SJCRH30 (cell line): ENCODE measurements at regions not wholly inside any gene's neighbourhood (a gene's known extent, or its start where the extent isn't known, plus 50 kb on each side); places are given as distances from the start of the nearest gene placed in this dataset.

Source experiments
- DNase-seq, 2 experiments: peaks; one replicate each; pipeline ENCODE4 v3.0.0-alpha.2; 2015 to 2020
- H3K27ac ChIP-seq: fragments of 250-450 bp; sonication (Bioruptor Pico); 2 replicates; pipeline ENCODE4 v1.5.1; 2020; ENCODE audit warnings: mild to moderate bottlenecking, moderate library complexity
- H3K27me3 ChIP-seq: fragments of 250-450 bp; sonication (Bioruptor Pico); 2 replicates; pipeline ENCODE4 v1.5.1; 2020; ENCODE audit warnings: mild to moderate bottlenecking, moderate library complexity
- H3K36me3 ChIP-seq: fragments of 250-450 bp; sonication (Bioruptor Pico); 2 replicates; pipeline ENCODE4 v1.5.1; 2020; ENCODE audit warnings: mild to moderate bottlenecking, moderate library complexity
- H3K4me1 ChIP-seq: fragments of 250-450 bp; sonication (Bioruptor Pico); 2 replicates; pipeline ENCODE4 v1.5.1; 2020; ENCODE audit warnings: mild to moderate bottlenecking, moderate library complexity
- H3K4me3 ChIP-seq: fragments of 250-450 bp; sonication (Bioruptor Pico); 2 replicates; pipeline ENCODE4 v1.5.1; 2020; ENCODE audit warnings: mild to moderate bottlenecking, moderate library complexity
- H3K9me3 ChIP-seq: fragments of 250-450 bp; sonication (Bioruptor Pico); replicated peaks from 2 replicates; pipeline ENCODE4 v1.5.1; 2020; ENCODE audit warnings: mild to moderate bottlenecking, moderate library complexity

GRCh38 chr2:188065386-188065785, 226.3 kb upstream of the GULP1 start:
- no peak for DNase-seq
- Histone ChIP-seq H3K36me3 (no peaks in the 10 kb centered on the region), H3K27me3 (no peaks in the 10 kb centered on the region), H3K4me1 (no peaks in the 10 kb centered on the region), H3K4me3 (no peak overlapping the region), H3K27ac (no peak overlapping the region), H3K9me3 (no peaks in the 10 kb centered on the region)

GRCh38 chr2:188068093-188068492, 223.6 kb upstream of the GULP1 start:
- no peaks in the 10 kb centered on the region for H3K36me3 ChIP-seq
- H3K27ac ChIP-seq, result no peak overlapping the region
- no peaks in the 10 kb centered on the region for H3K4me1 ChIP-seq
- no peak for DNase-seq
- H3K27me3 ChIP-seq, result no peaks in the 10 kb centered on the region
- no peak overlapping the region for H3K4me3 ChIP-seq
- no peaks in the 10 kb centered on the region for H3K9me3 ChIP-seq

GRCh38 chr2:188076149-188077056, 215.3 kb upstream of the GULP1 start:
- Histone ChIP-seq H3K27ac (no peak overlapping the region), H3K9me3 (peaks cover 10% of the 10 kb centered on the region), H3K4me1 (peaks cover 16% of the 10 kb centered on the region), H3K4me3 (no peak overlapping the region), H3K27me3 (no peaks in the 10 kb centered on the region), H3K36me3 (no peaks in the 10 kb centered on the region)
- DNase-seq, result peak in 1 of 2 experiments; percentile 40

- H3K9me3 ChIP-seq, result peaks cover 10% of the 10 kb centered on the region
- no peak overlapping the region for H3K4me3 ChIP-seq
- no peak for DNase-seq
- H3K36me3 ChIP-seq, result no peaks in the 10 kb centered on the region
- H3K27ac ChIP-seq, result no peak overlapping the region
- H3K27me3 ChIP-seq, result no peaks in the 10 kb centered on the region
- H3K4me1 ChIP-seq, result peaks cover 16% of the 10 kb centered on the region
These were observed 213.9 kb upstream of the GULP1 start for GRCh38 chr2:188077757-188078156.

- DNase-seq, result no peak
- peaks cover 7% of the 10 kb centered on the region for H3K9me3 ChIP-seq
- no peak overlapping the region for H3K27ac ChIP-seq
- no peak overlapping the region for H3K4me3 ChIP-seq
- H3K4me1 ChIP-seq, result peaks cover 16% of the 10 kb centered on the region
- no peaks in the 10 kb centered on the region for H3K27me3 ChIP-seq
- H3K36me3 ChIP-seq, result no peaks in the 10 kb centered on the region
These were observed 213.1 kb upstream of the GULP1 start for GRCh38 chr2:188078534-188078933.

GRCh38 chr2:188079196-188079595, 212.5 kb upstream of the GULP1 start:
- DNase-seq, result peak; percentile 55 to 56

GRCh38 chr2:188085421-188085820, 206.3 kb upstream of the GULP1 start:
- no peak for DNase-seq
- H3K27ac ChIP-seq, result no peak overlapping the region
- H3K36me3 ChIP-seq, result no peaks in the 10 kb centered on the region
- H3K9me3 ChIP-seq, result no peaks in the 10 kb centered on the region
- no peaks in the 10 kb centered on the region for H3K27me3 ChIP-seq
- H3K4me1 ChIP-seq, result no peaks in the 10 kb centered on the region; the same call in 1 of the 2 replicates
- no peak overlapping the region for H3K4me3 ChIP-seq

More at GRCh38 chr2:188079196-188079595, 212.5 kb upstream of the GULP1 start:
- H3K36me3 ChIP-seq, result no peaks in the 10 kb centered on the region
- H3K27ac ChIP-seq, result no peak overlapping the region
- H3K27me3 ChIP-seq, result no peaks in the 10 kb centered on the region
- peaks cover 16% of the 10 kb centered on the region for H3K4me1 ChIP-seq
- no peak overlapping the region for H3K4me3 ChIP-seq
- 0 out of 2 replicates have a peak, but pooled peaks cover 3% of the 10 kb centered on the region for H3K9me3 ChIP-seq

GRCh38 chr2:188089901-188090300, 201.8 kb upstream of the GULP1 start:
- no peak overlapping the region for H3K27ac ChIP-seq
- DNase-seq, result peak; percentile 15 to 57
- no peaks in the 10 kb centered on the region; the same call in 1 of the 2 replicates for H3K4me1 ChIP-seq
- H3K27me3 ChIP-seq, result no peaks in the 10 kb centered on the region
- H3K4me3 ChIP-seq, result no peak overlapping the region
- H3K9me3 ChIP-seq, result no peaks in the 10 kb centered on the region
- H3K36me3 ChIP-seq, result no peaks in the 10 kb centered on the region

- no peaks in the 10 kb centered on the region; the same call in 1 of the 2 replicates for H3K4me1 ChIP-seq
- no peaks in the 10 kb centered on the region for H3K27me3 ChIP-seq
- no peak for DNase-seq
- no peaks in the 10 kb centered on the region for H3K9me3 ChIP-seq
- no peak overlapping the region for H3K4me3 ChIP-seq
- no peaks in the 10 kb centered on the region for H3K36me3 ChIP-seq
- H3K27ac ChIP-seq, result no peak overlapping the region
These were observed 200.5 kb upstream of the GULP1 start for GRCh38 chr2:188091220-188091619.

GRCh38 chr2:188092734-188093133, 198.9 kb upstream of the GULP1 start:
- Histone ChIP-seq H3K27me3 (no peaks in the 10 kb centered on the region), H3K4me3 (no peak overlapping the region), H3K9me3 (no peaks in the 10 kb centered on the region), H3K4me1 (no peaks in the 10 kb centered on the region; the same call in 1 of the 2 replicates), H3K27ac (no peak overlapping the region), H3K36me3 (no peaks in the 10 kb centered on the region)
- no peak for DNase-seq

GRCh38 chr2:188096910-188097309, 194.8 kb upstream of the GULP1 start:
- Histone ChIP-seq H3K4me1 (no peaks in the 10 kb centered on the region), H3K4me3 (no peak overlapping the region), H3K36me3 (no peaks in the 10 kb centered on the region), H3K27me3 (no peaks in the 10 kb centered on the region), H3K27ac (no peak overlapping the region), H3K9me3 (no peaks in the 10 kb centered on the region)
- no peak for DNase-seq

- Histone ChIP-seq H3K9me3 (no peaks in the 10 kb centered on the region), H3K27ac (no peak overlapping the region), H3K27me3 (no peaks in the 10 kb centered on the region), H3K4me3 (no peak overlapping the region), H3K4me1 (no peaks in the 10 kb centered on the region), H3K36me3 (no peaks in the 10 kb centered on the region)
- no peak for DNase-seq
These were observed 188.8 kb upstream of the GULP1 start for GRCh38 chr2:188102881-188103280.

GRCh38 chr2:188114014-188114413, 177.7 kb upstream of the GULP1 start:
- H3K36me3 ChIP-seq, result no peaks in the 10 kb centered on the region
- no peaks in the 10 kb centered on the region; the same call in 1 of the 2 replicates for H3K9me3 ChIP-seq
- no peak overlapping the region for H3K27ac ChIP-seq
- H3K4me1 ChIP-seq, result no peaks in the 10 kb centered on the region
- no peak for DNase-seq
- no peak overlapping the region for H3K4me3 ChIP-seq
- H3K27me3 ChIP-seq, result no peaks in the 10 kb centered on the region

GRCh38 chr2:188117706-188118105, 174.0 kb upstream of the GULP1 start:
- Histone ChIP-seq H3K4me1 (no peaks in the 10 kb centered on the region), H3K27ac (no peak overlapping the region), H3K36me3 (no peaks in the 10 kb centered on the region), H3K27me3 (0 out of 2 replicates have a peak, but pooled peaks cover 3% of the 10 kb centered on the region), H3K9me3 (0 out of 2 replicates have a peak, but pooled peaks cover 3% of the 10 kb centered on the region), H3K4me3 (no peak overlapping the region)
- no peak for DNase-seq

- H3K4me3 ChIP-seq, result no peak overlapping the region
- DNase-seq, result no peak
- 0 out of 2 replicates have a peak, but pooled peaks cover 3% of the 10 kb centered on the region for H3K27me3 ChIP-seq
- H3K4me1 ChIP-seq, result no peaks in the 10 kb centered on the region
- 0 out of 2 replicates have a peak, but pooled peaks cover 3% of the 10 kb centered on the region for H3K9me3 ChIP-seq
- no peaks in the 10 kb centered on the region for H3K36me3 ChIP-seq
- H3K27ac ChIP-seq, result no peak overlapping the region
These were observed 173.2 kb upstream of the GULP1 start for GRCh38 chr2:188118431-188118830.
